Dendritic cell treated with granulocyte-macrophage colony-stimulating factor and Interleukin-4, amounts not matched to agents 40 ng/mL and 50 ng/mL, for 4 days (primary cell): ENCODE measurements at regions not wholly inside any gene's neighbourhood (a gene's known extent, or its start where the extent isn't known, plus 50 kb on each side); places are given as distances from the start of the nearest gene placed in this dataset.

Source experiments
- H3K27ac Mint-ChIP-seq: one replicate; pipeline ENCODE4 v1.8.0; 2022; ENCODE audit warnings: mild to moderate bottlenecking, mixed read lengths
- H3K27me3 Mint-ChIP-seq: one replicate; pipeline ENCODE4 v1.8.0; 2022; ENCODE audit warnings: mild to moderate bottlenecking, mixed read lengths
- H3K36me3 Mint-ChIP-seq: one replicate; pipeline ENCODE4 v1.8.0; 2022; ENCODE audit warnings: low read depth, mixed read lengths
- H3K4me1 Mint-ChIP-seq: one replicate; pipeline ENCODE4 v1.8.0; 2022; ENCODE audit warnings: low read depth, mixed read lengths
- H3K4me3 Mint-ChIP-seq: one replicate; pipeline ENCODE4 v1.8.0; 2022; ENCODE audit warnings: mild to moderate bottlenecking, moderate library complexity, mixed read lengths
- H3K9me3 Mint-ChIP-seq: one replicate; pipeline ENCODE4 v1.8.0; 2022; ENCODE audit warnings: mixed read lengths
- intact Hi-C: fragments of 100-400 bp; cut with micrococcal nuclease; formaldehyde crosslinking; loops from one replicate; pipeline ENCODE4 v1.15.0; 2022

DNA sequence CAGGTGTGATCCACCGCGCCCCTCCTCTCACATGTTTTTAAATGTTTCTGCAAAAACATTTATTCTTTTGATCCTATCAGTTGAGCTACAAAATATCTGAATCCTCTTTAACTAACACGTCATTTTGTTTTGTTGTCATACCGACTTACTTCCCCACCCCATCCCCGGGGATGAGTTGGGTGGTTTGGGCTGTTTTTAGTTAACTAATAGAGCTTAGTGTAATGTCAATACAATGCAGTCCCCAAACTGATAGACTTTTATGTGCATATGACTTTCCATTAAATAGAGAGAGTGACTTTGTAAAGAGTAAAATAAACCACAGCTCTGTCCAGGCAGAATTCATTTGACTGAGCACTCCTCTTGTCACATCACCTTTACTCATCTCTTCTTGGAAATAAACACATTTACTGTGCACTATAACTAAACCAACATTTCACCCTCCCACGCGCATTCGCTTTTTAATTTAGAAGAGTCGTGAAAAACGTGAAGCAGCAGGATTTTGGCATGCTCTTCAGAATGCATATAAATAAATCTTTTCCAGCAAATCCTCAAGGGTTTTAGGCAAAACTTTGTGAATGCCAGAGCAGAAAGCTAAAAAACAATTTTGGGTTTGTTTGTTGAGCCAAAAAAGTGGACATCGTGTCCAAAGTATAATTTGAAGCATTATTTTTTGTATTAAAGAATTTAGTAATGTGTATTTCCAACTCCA lies 187.4 kb upstream of the MGMT start:
- H3K9me3 Mint-ChIP-seq, result peaks cover 14% of the 10 kb centered on the region
- H3K36me3 Mint-ChIP-seq, result no peaks in the 10 kb centered on the region
- no peaks in the 10 kb centered on the region for H3K4me1 Mint-ChIP-seq
- peaks cover 2% of the 10 kb centered on the region for H3K27me3 Mint-ChIP-seq
- H3K27ac Mint-ChIP-seq, result no peak overlapping the region
- no peak overlapping the region for H3K4me3 Mint-ChIP-seq
- intact Hi-C loops, result no loop called here

DNA sequence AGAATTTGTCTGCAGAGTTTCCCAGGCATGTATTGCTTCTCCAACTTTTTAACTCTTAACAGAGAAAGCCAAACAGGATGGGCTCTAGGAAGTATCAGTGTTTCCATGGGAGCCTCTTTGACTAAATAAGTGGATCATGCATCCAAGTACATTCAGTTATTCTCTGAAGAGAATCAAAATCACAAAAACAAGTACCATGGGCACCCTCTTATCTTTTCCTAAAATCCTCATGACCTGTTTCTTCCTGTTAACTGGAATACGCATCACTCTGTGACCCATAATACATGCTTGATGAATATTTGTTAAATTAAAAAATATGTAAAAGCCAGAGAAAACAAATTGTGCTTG lies 186.9 kb upstream of the MGMT start:
- H3K36me3 Mint-ChIP-seq, result no peaks in the 10 kb centered on the region
- no peak overlapping the region for H3K27ac Mint-ChIP-seq
- no peaks in the 10 kb centered on the region for H3K4me1 Mint-ChIP-seq
- intact Hi-C loops, result no loop called here
- no peak overlapping the region for H3K4me3 Mint-ChIP-seq
- H3K9me3 Mint-ChIP-seq, result peaks cover 14% of the 10 kb centered on the region
- H3K27me3 Mint-ChIP-seq, result peaks cover 2% of the 10 kb centered on the region

DNA sequence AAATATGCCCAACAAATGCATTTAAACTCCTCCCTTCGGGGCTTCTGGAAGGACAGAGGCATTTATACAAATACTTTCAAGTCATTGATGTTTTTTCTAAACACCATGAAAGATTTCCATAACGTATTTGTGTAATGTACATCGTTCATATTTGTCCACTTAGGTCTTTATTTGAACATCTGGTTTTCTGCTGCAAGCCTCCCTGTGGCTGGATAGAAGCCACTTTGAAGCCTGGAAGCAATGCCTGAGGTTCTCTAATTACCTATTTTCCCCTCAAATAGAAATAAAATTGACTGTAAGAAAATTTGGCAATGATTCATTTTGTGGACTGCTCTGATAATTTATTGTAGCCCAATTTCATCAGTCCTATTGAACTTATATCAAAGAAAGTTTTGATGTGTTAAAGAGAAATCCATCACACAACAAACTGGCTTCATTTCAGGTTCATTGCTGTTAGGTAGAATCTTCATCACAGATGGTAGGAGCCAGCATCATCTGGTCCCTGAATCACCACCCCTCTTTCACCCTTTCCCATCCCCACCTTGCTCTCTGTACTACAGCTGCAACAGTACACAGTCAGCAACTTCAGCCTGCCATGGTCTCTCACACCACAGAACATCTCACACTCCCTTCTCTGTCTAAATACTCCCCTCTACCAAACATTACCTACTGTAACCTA lies 186.0 kb upstream of the MGMT start:
- no peaks in the 10 kb centered on the region for H3K27me3 Mint-ChIP-seq
- H3K27ac Mint-ChIP-seq, result no peak overlapping the region
- no peak overlapping the region for H3K4me3 Mint-ChIP-seq
- intact Hi-C loops, result no loop called here
- H3K4me1 Mint-ChIP-seq, result no peaks in the 10 kb centered on the region
- no peaks in the 10 kb centered on the region for H3K36me3 Mint-ChIP-seq
- H3K9me3 Mint-ChIP-seq, result peaks cover 14% of the 10 kb centered on the region

DNA sequence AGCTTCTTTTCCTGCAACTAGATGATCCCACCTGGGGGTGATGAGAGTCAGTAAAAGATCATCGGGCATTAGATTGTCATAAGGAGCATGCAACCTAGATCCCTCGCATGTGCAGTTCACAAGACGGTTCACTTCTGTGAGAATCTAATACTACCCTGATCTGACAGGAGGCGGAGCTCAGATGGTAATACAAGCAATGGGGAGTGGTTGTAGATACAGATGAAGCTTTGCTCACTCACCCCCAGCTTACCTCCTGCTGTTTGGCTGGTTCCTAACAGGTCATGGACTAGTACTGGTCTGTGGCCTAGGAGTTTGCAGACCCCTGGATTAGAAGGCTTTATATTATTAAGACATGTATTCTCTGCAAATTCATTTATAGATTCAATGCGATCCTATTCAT lies 181.6 kb upstream of the MGMT start:
- intact Hi-C loops, result no loop called here

DNA sequence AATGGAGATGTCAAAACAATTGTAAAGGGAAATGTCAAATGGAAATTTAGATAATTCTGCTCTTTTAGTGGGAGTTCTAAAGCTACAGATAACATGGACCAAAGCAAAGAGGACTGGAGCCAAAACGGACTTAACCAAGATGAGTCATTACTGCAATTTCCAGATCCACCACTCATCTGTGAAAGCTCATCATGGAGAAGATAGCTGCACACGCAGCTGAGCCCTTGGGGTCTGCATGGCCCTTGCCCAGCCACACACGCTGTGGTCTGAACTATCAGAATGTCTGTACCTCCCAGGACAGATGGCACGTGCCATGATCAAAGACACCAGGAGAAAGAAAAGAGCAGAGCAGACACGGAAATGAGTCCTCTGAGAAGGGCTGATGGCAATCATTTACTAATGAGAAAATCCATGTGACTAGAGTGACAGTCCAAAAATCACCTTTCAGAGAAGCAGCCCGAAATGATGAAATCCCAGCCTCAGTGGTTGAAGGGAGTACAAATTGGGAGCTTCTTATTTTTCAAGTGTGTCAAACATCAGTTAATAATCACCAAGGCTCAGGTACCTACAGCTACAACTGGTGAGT lies 177.9 kb upstream of the MGMT start:
- Mint-ChIP-seq H3K27me3 (no peaks in the 10 kb centered on the region), H3K36me3 (no peaks in the 10 kb centered on the region), H3K9me3 (no peaks in the 10 kb centered on the region), H3K4me1 (no peaks in the 10 kb centered on the region), H3K27ac (no peak overlapping the region), H3K4me3 (no peak overlapping the region)
- intact Hi-C loops, result no loop called here

More for the DNA sequence above, 181.6 kb upstream of the MGMT start:
- Mint-ChIP-seq H3K4me1 (no peaks in the 10 kb centered on the region), H3K27me3 (no peaks in the 10 kb centered on the region), H3K36me3 (no peaks in the 10 kb centered on the region), H3K4me3 (no peak overlapping the region), H3K9me3 (peaks cover 14% of the 10 kb centered on the region), H3K27ac (no peak overlapping the region)

DNA sequence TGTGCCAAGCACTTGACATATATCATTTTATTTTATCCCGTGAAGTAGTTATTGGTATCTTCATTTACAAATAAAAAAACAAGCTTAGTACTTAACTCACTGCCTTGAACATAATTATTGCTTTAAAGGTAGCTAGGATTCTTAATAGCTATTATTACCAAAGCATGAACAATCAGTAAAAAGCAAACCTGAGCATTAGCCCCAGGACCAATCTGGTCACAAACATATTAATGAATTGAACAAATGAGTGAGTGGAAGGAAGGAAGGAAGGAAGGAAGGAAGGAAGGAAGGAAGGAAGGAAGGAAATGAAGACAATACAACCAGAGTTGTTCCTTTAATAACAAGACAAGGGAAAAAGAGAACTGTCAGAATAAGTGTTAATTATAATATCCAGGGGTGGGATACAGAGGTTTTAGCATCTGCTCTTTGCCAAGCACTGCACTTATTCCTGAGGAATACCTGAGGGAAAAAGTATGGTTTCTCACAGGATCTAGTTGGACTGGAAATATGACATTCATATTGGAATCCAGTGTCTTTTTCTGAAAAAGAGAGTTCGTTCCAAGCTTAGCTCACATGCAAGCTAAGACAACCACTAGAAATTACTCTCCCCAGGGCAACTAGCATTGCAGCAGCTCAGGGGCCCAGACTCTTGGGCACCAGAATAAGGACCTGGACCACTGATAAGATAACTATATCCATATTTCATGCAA lies 172.9 kb upstream of the MGMT start:
- no peaks in the 10 kb centered on the region for H3K27me3 Mint-ChIP-seq
- H3K27ac Mint-ChIP-seq, result no peak overlapping the region
- no peaks in the 10 kb centered on the region for H3K36me3 Mint-ChIP-seq
- intact Hi-C loops, result no loop called here
- no peak overlapping the region for H3K4me3 Mint-ChIP-seq
- no peaks in the 10 kb centered on the region for H3K9me3 Mint-ChIP-seq
- H3K4me1 Mint-ChIP-seq, result no peaks in the 10 kb centered on the region

DNA sequence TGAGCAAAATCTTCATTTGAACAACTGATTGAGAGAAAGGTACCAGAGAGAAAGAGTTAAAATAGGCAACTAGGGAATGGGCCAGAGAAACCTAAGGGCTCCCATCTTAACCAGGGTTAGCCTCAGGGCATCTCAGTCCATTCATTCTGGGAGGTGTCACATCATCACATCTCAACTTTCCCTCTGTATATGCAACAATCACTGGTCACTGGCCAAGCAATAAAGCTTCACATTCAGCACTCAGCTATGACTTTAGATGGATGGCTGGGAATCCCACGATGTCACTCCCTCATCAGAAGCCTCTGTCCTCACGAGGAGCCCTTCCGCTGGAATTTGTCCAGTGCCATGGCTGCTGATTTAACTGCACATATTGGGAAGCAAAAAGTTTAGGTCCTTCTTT lies 172.1 kb upstream of the MGMT start:
- no peaks in the 10 kb centered on the region for H3K4me1 Mint-ChIP-seq

DNA sequence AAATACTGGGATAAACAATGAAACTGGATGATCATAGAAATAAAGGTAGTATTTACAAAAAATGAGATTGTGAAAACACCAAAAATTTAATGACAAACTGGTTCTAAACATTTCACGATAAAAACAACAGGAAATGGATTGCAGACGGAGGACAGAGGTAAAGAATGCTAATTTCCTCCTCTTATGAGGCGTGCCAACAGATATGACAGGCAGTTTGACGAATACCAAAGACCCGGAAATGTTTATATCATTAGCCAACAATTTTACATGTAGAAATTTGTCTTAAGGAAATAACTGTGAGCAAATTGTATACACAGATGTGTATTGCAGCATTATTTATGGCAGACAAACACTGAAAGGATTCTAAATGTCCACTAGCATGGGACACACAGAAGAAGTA lies 162.0 kb upstream of the MGMT start:
- no peaks in the 10 kb centered on the region for H3K36me3 Mint-ChIP-seq
- H3K4me1 Mint-ChIP-seq, result no peaks in the 10 kb centered on the region
- no peak overlapping the region for H3K4me3 Mint-ChIP-seq
- no peak overlapping the region for H3K27ac Mint-ChIP-seq
- intact Hi-C loops, result no loop called here
- H3K27me3 Mint-ChIP-seq, result no peaks in the 10 kb centered on the region
- peaks cover 9% of the 10 kb centered on the region for H3K9me3 Mint-ChIP-seq

More for the DNA sequence above, 172.1 kb upstream of the MGMT start:
- no peaks in the 10 kb centered on the region for H3K36me3 Mint-ChIP-seq
- intact Hi-C loops, result no loop called here
- H3K27ac Mint-ChIP-seq, result no peak overlapping the region
- H3K27me3 Mint-ChIP-seq, result no peaks in the 10 kb centered on the region
- no peak overlapping the region for H3K4me3 Mint-ChIP-seq
- H3K9me3 Mint-ChIP-seq, result no peaks in the 10 kb centered on the region

DNA sequence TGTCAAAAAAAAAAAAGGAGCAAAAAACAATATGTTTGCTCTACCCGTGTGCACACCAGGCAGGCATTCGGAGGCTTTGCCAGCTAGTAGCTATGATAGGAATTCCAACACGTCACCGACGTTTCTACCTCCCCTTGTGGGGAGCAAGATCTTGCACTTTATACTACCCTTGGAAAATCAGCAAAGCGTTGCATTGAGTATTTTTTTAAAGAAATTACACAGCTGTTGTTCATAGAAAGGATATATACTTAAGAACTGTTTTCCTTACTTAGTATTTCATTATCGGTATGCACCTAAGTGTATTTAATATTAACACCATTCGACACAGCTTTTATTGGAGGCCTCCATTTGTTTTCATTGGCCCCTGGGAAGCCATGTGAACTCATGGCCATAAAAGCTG lies 159.9 kb upstream of the MGMT start:
- H3K36me3 Mint-ChIP-seq, result no peaks in the 10 kb centered on the region
- no peak overlapping the region for H3K27ac Mint-ChIP-seq
- H3K27me3 Mint-ChIP-seq, result no peaks in the 10 kb centered on the region
- intact Hi-C loops, result no loop called here
- no peaks in the 10 kb centered on the region for H3K4me1 Mint-ChIP-seq
- no peak overlapping the region for H3K4me3 Mint-ChIP-seq
- peaks cover 3% of the 10 kb centered on the region for H3K9me3 Mint-ChIP-seq

DNA sequence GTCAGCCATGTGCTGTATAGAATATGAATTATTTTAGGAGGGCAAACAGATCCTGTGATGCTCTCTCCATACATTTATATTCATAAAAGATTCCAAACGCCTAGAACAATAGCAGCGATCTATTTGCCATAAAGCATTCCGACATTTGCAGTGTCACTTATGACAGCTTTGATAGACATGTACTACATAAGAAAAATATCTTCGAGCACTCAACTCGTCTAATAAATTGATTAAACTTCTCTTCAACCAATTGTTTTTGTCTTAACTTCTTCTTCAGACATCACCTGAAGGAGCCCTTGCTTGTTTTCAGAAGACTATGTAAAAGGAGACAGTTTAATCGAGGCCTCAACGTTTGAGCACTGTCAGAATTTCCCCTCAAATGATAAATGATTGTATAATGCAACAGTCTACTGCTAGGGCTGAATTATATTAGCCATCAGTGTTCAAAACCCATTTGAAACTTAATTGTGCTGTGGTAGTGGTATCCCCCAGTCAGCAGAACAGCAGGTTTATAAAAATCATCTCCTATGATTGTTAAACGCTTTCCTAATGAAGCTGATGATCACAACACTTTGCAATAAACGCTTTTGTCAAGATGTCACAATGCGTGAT lies 158.0 kb upstream of the MGMT start:
- Mint-ChIP-seq H3K27ac (no peak overlapping the region), H3K4me1 (no peaks in the 10 kb centered on the region), H3K4me3 (no peak overlapping the region), H3K36me3 (no peaks in the 10 kb centered on the region), H3K9me3 (no peaks in the 10 kb centered on the region), H3K27me3 (no peaks in the 10 kb centered on the region)
- intact Hi-C loops, result no loop called here

DNA sequence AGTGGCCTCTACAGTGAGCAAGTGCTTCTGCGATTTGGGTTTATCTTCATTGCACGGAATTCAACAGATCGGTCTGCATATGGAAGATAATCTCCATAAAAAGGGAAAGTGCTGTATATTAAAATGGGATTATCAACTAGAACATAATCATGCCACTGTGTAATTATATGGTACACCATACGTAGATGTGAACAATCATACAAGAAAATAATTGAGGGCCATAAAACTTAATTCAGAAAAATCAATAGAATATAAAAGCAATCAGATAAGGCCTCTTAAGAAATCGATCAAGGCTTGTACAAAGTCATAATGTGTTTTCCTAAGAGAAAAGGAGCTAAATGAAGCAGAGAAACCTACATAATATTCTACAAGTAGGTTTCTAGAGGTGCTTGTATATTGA lies 157.5 kb upstream of the MGMT start:
- H3K27ac Mint-ChIP-seq, result no peak overlapping the region
- no peak overlapping the region for H3K4me3 Mint-ChIP-seq
- intact Hi-C loops, result no loop called here
- no peaks in the 10 kb centered on the region for H3K4me1 Mint-ChIP-seq
- peaks cover 2% of the 10 kb centered on the region for H3K9me3 Mint-ChIP-seq
- H3K27me3 Mint-ChIP-seq, result no peaks in the 10 kb centered on the region
- no peaks in the 10 kb centered on the region for H3K36me3 Mint-ChIP-seq

DNA sequence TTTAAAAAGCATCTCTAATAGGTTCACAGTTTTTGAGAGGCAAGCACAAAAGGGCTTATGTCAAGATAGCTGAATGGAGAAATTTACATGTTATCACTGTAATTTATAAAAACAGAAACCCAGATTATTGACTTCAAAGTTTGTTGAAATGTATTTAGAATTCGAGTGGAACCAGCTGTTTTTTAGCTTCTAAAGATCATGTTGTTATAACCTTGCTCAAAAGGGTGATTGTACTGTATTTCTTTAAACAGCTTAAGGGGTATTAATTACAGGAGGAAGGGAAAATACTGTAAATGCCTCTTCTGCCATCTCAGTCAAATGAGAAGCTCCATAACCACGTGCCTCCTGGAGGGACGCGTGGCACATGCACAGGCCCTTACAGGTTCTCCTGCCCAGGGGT lies 156.2 kb upstream of the MGMT start:
- Mint-ChIP-seq H3K27ac (no peak overlapping the region), H3K4me1 (no peaks in the 10 kb centered on the region), H3K36me3 (no peaks in the 10 kb centered on the region), H3K4me3 (no peak overlapping the region), H3K9me3 (peaks cover 14% of the 10 kb centered on the region), H3K27me3 (no peaks in the 10 kb centered on the region)
- intact Hi-C loops, result no loop called here

DNA sequence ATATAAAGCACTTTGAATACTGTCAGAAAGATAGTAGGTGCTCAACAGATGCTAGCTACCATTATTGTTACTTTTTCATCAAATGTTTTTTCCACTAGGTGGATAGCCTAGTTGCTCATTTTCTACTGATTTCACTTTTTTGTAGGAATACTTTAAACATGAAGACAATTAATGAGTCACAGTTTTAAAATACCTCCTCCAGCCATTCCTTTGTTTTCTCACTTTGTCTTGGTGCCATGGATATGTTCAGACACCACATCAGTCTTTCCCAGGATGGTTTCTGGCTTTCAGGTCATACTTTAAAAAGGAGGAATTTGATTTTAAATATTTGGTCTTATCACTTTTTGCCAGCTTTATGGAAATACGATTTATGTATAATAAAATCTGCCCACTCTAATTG lies 147.1 kb upstream of the MGMT start:
- no peaks in the 10 kb centered on the region for H3K36me3 Mint-ChIP-seq
- no peaks in the 10 kb centered on the region for H3K27me3 Mint-ChIP-seq
- intact Hi-C loops, result no loop called here
- H3K27ac Mint-ChIP-seq, result no peak overlapping the region
- peaks cover 8% of the 10 kb centered on the region for H3K9me3 Mint-ChIP-seq
- no peak overlapping the region for H3K4me3 Mint-ChIP-seq
- no peaks in the 10 kb centered on the region for H3K4me1 Mint-ChIP-seq

DNA sequence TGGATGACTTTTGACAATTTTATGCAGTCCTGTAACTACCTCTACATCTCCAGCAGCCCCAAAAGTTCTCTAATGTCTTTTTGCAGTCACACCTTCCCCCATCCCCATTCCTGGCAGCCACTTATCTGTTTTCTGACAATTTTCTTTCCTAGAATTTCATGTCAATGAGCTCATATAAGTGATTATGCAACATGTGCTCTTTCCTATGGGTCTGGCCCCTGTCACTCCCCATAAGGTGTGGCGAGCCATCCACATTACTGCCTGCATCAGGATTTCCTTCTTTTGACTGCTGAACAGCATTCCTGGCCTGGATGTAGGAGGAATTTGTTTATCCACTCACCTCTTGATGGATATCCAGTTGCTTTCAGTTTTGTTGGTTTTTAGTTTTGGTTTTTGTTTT lies 146.7 kb upstream of the MGMT start:
- Mint-ChIP-seq H3K27me3 (no peaks in the 10 kb centered on the region), H3K27ac (no peak overlapping the region), H3K36me3 (no peaks in the 10 kb centered on the region), H3K4me3 (no peak overlapping the region), H3K4me1 (no peaks in the 10 kb centered on the region), H3K9me3 (peaks cover 4% of the 10 kb centered on the region)
- intact Hi-C loops, result no loop called here
